Peyer's patch (tissue), 4 donors: ENCODE measurements at regions not wholly inside any gene's neighbourhood (a gene's known extent, or its start where the extent isn't known, plus 50 kb on each side); places are given as distances from the start of the nearest gene placed in this dataset.

ENCODE experiments used
- DNase-seq, 3 donors: peaks; one replicate each; pipeline ENCODE4 v3.0.0-alpha.2; 2017 to 2019
- H3K27ac ChIP-seq, 4 donors: fragments of 200-600 bp; sonication (generic); one replicate each; pipeline ENCODE4 v1.5.1; 2016 to 2019
- H3K27me3 ChIP-seq, 2 donors: fragments of 200-600 bp; sonication (generic); one replicate each; pipeline ENCODE4 v1.5.1; 2019
- H3K36me3 ChIP-seq, 3 donors: fragments of 200-600 bp; sonication (generic); one replicate each; pipeline ENCODE4 v1.5.1; 2016 to 2019
- H3K4me1 ChIP-seq, 4 donors: fragments of 200-600 bp; sonication (generic); one replicate each; pipeline ENCODE4 v1.5.1; 2016 to 2019
- H3K4me3 ChIP-seq, 4 donors: fragments of 200-600 bp; sonication (generic); 1 replicate in 3 of 4; 2 replicates in 1 of 4; pipeline ENCODE4 v1.5.1; 2016 to 2019; ENCODE audit warnings: mild to moderate bottlenecking in 1 of 4
- H3K9me3 ChIP-seq, 4 donors: fragments of 200-600 bp; sonication (generic); one replicate each; pipeline ENCODE4 v1.5.1; 2016 to 2019; ENCODE audit warnings: mild to moderate bottlenecking in 1 of 4
- POLR2A ChIP-seq, 2 donors: fragments of 450-650 bp; IDR thresholded peaks; one replicate each; pipeline ENCODE4 v1.5.1; 2017; ENCODE audit warnings: antibody characterized with exemption in 2 of 2, mild to moderate bottlenecking in 2 of 2, moderate library complexity in 2 of 2
- TF ChIP-seq, protein P1 (sequence below), 6 experiments: fragments of 450-650 bp in 4 of 6; fragments of 200-600 bp in 2 of 6; sonication (generic) in 1 of 6; IDR thresholded peaks; one replicate each; pipeline ENCODE4 v1.5.1; 2017 to 2019; ENCODE audit warnings: antibody characterized with exemption in 6 of 6, mild to moderate bottlenecking in 3 of 6, moderate library complexity in 1 of 6

GRCh38 chr5:143492783-143493182 lies 89.3 kb upstream of the NR3C1 start:
- H3K4me1 ChIP-seq, result no peaks in the 10 kb centered on the region
- H3K27ac ChIP-seq, result no peak overlapping the region
- no peaks in the 10 kb centered on the region for H3K36me3 ChIP-seq
- TF ChIP-seq, protein P1, sequence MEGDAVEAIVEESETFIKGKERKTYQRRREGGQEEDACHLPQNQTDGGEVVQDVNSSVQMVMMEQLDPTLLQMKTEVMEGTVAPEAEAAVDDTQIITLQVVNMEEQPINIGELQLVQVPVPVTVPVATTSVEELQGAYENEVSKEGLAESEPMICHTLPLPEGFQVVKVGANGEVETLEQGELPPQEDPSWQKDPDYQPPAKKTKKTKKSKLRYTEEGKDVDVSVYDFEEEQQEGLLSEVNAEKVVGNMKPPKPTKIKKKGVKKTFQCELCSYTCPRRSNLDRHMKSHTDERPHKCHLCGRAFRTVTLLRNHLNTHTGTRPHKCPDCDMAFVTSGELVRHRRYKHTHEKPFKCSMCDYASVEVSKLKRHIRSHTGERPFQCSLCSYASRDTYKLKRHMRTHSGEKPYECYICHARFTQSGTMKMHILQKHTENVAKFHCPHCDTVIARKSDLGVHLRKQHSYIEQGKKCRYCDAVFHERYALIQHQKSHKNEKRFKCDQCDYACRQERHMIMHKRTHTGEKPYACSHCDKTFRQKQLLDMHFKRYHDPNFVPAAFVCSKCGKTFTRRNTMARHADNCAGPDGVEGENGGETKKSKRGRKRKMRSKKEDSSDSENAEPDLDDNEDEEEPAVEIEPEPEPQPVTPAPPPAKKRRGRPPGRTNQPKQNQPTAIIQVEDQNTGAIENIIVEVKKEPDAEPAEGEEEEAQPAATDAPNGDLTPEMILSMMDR (IDR thresholded peaks at IDR 0.05), result no peak
- no peak for TF ChIP-seq POLR2A (IDR thresholded peaks at IDR 0.05)
- H3K27me3 ChIP-seq, result no peaks in the 10 kb centered on the region
- no peak overlapping the region for H3K4me3 ChIP-seq
- H3K9me3 ChIP-seq, result no peaks in the 10 kb centered on the region
- no peak for DNase-seq

DNA sequence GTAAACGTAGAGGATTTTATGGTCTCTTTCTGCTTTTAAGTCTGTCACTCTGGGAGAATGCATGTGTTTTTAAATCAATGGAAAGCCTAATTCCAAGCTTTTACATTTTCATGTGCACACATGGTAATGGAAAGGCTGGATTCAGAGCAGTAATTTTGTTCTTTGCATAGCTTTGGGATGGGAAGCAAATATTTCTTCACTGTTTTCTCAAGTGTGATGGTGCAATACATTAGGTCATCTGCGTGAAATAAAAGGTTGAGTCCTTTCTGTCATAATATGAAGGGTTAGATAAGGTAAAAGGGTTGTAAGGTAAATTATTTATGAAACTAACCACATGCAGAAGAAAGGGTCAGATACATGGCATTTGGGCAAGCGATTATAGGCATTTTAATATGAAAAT lies 88.2 kb upstream of the NR3C1 start:
- H3K9me3 ChIP-seq, result no peaks in the 10 kb centered on the region
- no peak overlapping the region for H3K27ac ChIP-seq
- H3K36me3 ChIP-seq, result no peaks in the 10 kb centered on the region
- no peak for TF ChIP-seq POLR2A (IDR thresholded peaks at IDR 0.05)
- TF ChIP-seq, protein P1 (IDR thresholded peaks at IDR 0.05), result no peak
- DNase-seq, result no peak
- H3K4me3 ChIP-seq, result no peak overlapping the region
- H3K4me1 ChIP-seq, result no peaks in the 10 kb centered on the region
- no peaks in the 10 kb centered on the region for H3K27me3 ChIP-seq

DNA sequence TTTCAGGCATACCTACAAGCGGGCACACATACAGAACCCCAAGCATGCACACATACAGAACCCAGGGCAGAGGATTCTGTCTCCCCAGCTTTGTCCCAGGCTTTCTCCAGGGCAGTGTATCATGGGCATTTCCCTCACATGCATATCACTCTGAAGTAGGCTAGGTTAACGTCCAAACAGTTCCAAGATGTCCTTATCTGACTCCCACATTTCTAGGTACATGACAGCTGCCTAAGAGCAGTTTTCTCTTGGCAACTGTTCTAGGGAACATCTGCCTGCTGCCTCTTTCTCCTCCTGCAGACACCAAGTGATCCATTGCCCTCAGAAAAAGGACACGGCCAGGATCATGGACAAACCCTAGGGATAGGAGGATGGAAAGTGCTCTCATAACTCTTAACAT lies 84.9 kb upstream of the NR3C1 start:
- no peak for TF ChIP-seq POLR2A (IDR thresholded peaks at IDR 0.05)
- TF ChIP-seq, protein P1 (IDR thresholded peaks at IDR 0.05), result no peak
- no peak for DNase-seq
- Histone ChIP-seq H3K4me3 (no peak overlapping the region), H3K36me3 (no peaks in the 10 kb centered on the region), H3K27ac (no peak overlapping the region), H3K4me1 (no peaks in the 10 kb centered on the region), H3K9me3 (no peaks in the 10 kb centered on the region), H3K27me3 (no peaks in the 10 kb centered on the region)

GRCh38 chr5:143484601-143485000 lies 81.1 kb upstream of the NR3C1 start:
- Histone ChIP-seq H3K27me3 (no peaks in the 10 kb centered on the region), H3K4me1 (no peaks in the 10 kb centered on the region), H3K4me3 (no peak overlapping the region), H3K9me3 (no peaks in the 10 kb centered on the region), H3K36me3 (no peaks in the 10 kb centered on the region), H3K27ac (no peak overlapping the region)
- no peak for DNase-seq
- TF ChIP-seq, protein P1 (IDR thresholded peaks at IDR 0.05), result no peak
- no peak for TF ChIP-seq POLR2A (IDR thresholded peaks at IDR 0.05)

DNA sequence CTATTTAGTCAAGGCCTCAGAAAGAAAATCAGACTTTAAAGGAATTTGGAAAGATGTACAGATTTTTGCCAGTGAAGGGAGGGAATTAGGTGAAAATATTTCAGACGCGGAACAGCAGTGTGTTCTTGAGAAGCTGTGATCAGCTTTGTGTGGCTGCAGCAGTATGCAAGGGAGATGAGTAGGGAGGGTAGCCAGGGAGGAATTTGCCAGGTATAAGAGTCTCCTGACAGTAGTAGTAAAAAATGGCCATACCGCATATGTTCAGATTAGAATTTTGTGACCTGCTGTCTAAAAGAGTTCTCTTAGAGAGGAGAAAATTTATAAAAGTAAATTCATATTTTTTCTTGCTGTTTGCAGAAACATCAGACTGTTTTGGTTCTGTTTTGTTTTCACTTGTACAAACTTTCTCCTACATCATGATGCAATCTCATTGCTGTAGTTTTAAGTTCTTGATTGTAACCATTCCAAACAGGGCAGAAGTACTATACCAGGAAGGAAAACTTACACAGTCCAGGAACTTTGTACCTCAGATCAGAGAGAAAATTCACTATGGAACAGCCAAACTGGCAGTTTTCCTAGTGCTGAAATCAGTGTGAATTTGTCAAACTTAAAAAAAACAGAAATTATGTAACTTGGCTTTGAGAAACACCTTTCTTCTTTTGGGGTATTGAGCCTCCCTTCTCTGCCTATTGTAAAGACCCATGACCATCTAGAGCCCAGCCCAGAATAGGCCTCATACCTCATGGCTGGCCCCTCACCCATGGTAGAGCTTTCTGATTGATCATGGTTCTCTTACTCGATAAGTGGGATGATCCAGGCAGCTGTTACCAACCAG lies 78.4 kb upstream of the NR3C1 start:
- DNase-seq, result no peak
- H3K36me3 ChIP-seq, result no peaks in the 10 kb centered on the region
- H3K27me3 ChIP-seq, result no peaks in the 10 kb centered on the region
- no peaks in the 10 kb centered on the region for H3K4me1 ChIP-seq
- TF ChIP-seq, protein P1 (IDR thresholded peaks at IDR 0.05), result no peak
- TF ChIP-seq POLR2A (IDR thresholded peaks at IDR 0.05), result no peak
- no peaks in the 10 kb centered on the region for H3K9me3 ChIP-seq
- no peak overlapping the region for H3K27ac ChIP-seq
- no peak overlapping the region for H3K4me3 ChIP-seq
